ENCODE measurements at regions not wholly inside any gene's neighbourhood (a gene's known extent, or its start where the extent isn't known, plus 50 kb on each side); places are given as distances from the start of the nearest gene placed in this dataset.

- no peak overlapping the region for H3K9ac ChIP-seq (ENCODE audit: insufficient read depth, low read length)
- H3K4me1 ChIP-seq (ENCODE audit: control insufficient read depth, extremely low read depth, insufficient read depth, low read length): peaks cover 4% of the 10 kb centered on the region
- no peaks in the 10 kb centered on the region for H3K36me3 ChIP-seq (ENCODE audit: control insufficient read depth, insufficient read depth, low read length)
- H3K79me2 ChIP-seq (ENCODE audit: control insufficient read depth, insufficient read depth, low read length): no peaks in the 10 kb centered on the region
- H3K27ac ChIP-seq (ENCODE audit: insufficient read depth, low read length): no peak overlapping the region
- H4K20me1 ChIP-seq (ENCODE audit: control insufficient read depth, extremely low read depth, insufficient read depth, low read length): no peaks in the 10 kb centered on the region
- no peak overlapping the region for H3K4me3 ChIP-seq (replicated peaks in 1 of 4; ENCODE audit: control extremely low read depth in 1 of 4, insufficient read depth in 1 of 4, low read depth in 3 of 4, low read length in 4 of 4)
- peak overlapping the region; percentile 40 for H2AFZ ChIP-seq (ENCODE audit: low read length)
- H3K27me3 ChIP-seq (ENCODE audit: control insufficient read depth, insufficient read depth, low read length): no peaks in the 10 kb centered on the region
- no peaks in the 10 kb centered on the region for H3K9me3 ChIP-seq (ENCODE audit: control insufficient read depth, insufficient read depth, low read depth, low read length)
- DNase-seq (ENCODE audit: low read depth in 2 of 2): no peak
- TF ChIP-seq EZH2 (IDR thresholded peaks at IDR 0.05; ENCODE audit: low read length, missing control alignments): no peak
- TF ChIP-seq, protein P1, sequence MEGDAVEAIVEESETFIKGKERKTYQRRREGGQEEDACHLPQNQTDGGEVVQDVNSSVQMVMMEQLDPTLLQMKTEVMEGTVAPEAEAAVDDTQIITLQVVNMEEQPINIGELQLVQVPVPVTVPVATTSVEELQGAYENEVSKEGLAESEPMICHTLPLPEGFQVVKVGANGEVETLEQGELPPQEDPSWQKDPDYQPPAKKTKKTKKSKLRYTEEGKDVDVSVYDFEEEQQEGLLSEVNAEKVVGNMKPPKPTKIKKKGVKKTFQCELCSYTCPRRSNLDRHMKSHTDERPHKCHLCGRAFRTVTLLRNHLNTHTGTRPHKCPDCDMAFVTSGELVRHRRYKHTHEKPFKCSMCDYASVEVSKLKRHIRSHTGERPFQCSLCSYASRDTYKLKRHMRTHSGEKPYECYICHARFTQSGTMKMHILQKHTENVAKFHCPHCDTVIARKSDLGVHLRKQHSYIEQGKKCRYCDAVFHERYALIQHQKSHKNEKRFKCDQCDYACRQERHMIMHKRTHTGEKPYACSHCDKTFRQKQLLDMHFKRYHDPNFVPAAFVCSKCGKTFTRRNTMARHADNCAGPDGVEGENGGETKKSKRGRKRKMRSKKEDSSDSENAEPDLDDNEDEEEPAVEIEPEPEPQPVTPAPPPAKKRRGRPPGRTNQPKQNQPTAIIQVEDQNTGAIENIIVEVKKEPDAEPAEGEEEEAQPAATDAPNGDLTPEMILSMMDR (conservative IDR thresholded peaks at IDR 0.05 in 1 of 2, IDR thresholded peaks at IDR 0.05 in 1 of 2; ENCODE audit: low read depth in 1 of 2, low read length in 2 of 2): no peak
- H3K4me2 ChIP-seq (ENCODE audit: extremely low read depth, insufficient read depth, low read length): peak overlapping the region; percentile 23
Measured at GRCh38 chr3:150307311-150308036, 100.6 kb upstream of the TSC22D2 start.

GRCh38 chr3:150306906-150307305, 101.2 kb upstream of the TSC22D2 start:
- no peaks in the 10 kb centered on the region for H3K79me2 ChIP-seq (ENCODE audit: control insufficient read depth, insufficient read depth, low read length)
- H3K36me3 ChIP-seq (ENCODE audit: control insufficient read depth, insufficient read depth, low read length): no peaks in the 10 kb centered on the region
- no peak overlapping the region for H2AFZ ChIP-seq (ENCODE audit: low read length)
- DNase-seq (ENCODE audit: low read depth in 2 of 2): no peak
- no peak overlapping the region for H3K4me3 ChIP-seq (replicated peaks in 1 of 4; ENCODE audit: control extremely low read depth in 1 of 4, insufficient read depth in 1 of 4, low read depth in 3 of 4, low read length in 4 of 4)
- TF ChIP-seq, protein P1 (conservative IDR thresholded peaks at IDR 0.05 in 1 of 2, IDR thresholded peaks at IDR 0.05 in 1 of 2; ENCODE audit: low read depth in 1 of 2, low read length in 2 of 2): no peak
- no peak for TF ChIP-seq EZH2 (IDR thresholded peaks at IDR 0.05; ENCODE audit: low read length, missing control alignments)
- no peaks in the 10 kb centered on the region for H3K27me3 ChIP-seq (ENCODE audit: control insufficient read depth, insufficient read depth, low read length)
- H3K27ac ChIP-seq (ENCODE audit: insufficient read depth, low read length): no peak overlapping the region
- H3K4me2 ChIP-seq (ENCODE audit: extremely low read depth, insufficient read depth, low read length): no peak overlapping the region
- H3K4me1 ChIP-seq (ENCODE audit: control insufficient read depth, extremely low read depth, insufficient read depth, low read length): peaks cover 4% of the 10 kb centered on the region
- no peaks in the 10 kb centered on the region for H3K9me3 ChIP-seq (ENCODE audit: control insufficient read depth, insufficient read depth, low read depth, low read length)
- H3K9ac ChIP-seq (ENCODE audit: insufficient read depth, low read length): no peak overlapping the region
- no peaks in the 10 kb centered on the region for H4K20me1 ChIP-seq (ENCODE audit: control insufficient read depth, extremely low read depth, insufficient read depth, low read length)

DNA sequence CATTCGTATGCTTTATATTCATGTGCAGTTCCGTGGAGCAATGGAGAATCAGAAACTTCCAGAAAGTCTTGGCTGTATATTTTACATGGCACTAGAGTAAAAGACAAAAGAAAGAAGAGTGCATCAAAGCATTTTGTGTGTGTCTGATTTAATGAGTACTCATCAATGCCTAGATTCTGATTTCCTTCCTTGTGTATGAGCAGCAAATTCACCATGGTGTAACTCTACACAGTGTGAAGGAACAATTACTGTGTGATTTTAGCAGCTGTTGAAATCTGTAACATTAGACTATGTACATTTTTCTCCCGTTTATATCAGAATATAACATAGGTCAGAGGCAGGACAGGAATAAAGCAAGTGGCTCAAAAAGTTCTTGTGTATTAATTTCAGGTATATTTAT, 102.0 kb upstream of the TSC22D2 start:
- no peak for DNase-seq (ENCODE audit: low read depth in 2 of 2)
- TF ChIP-seq, protein P1 (conservative IDR thresholded peaks at IDR 0.05 in 1 of 2, IDR thresholded peaks at IDR 0.05 in 1 of 2; ENCODE audit: low read depth in 1 of 2, low read length in 2 of 2): no peak
- no peak for TF ChIP-seq EZH2 (IDR thresholded peaks at IDR 0.05; ENCODE audit: low read length, missing control alignments)
- Histone ChIP-seq H3K36me3 (ENCODE audit: control insufficient read depth, insufficient read depth, low read length) (no peaks in the 10 kb centered on the region), H3K79me2 (ENCODE audit: control insufficient read depth, insufficient read depth, low read length) (no peaks in the 10 kb centered on the region), H2AFZ (ENCODE audit: low read length) (no peak overlapping the region), H3K9ac (ENCODE audit: insufficient read depth, low read length) (no peak overlapping the region), H4K20me1 (ENCODE audit: control insufficient read depth, extremely low read depth, insufficient read depth, low read length) (no peaks in the 10 kb centered on the region), H3K9me3 (ENCODE audit: control insufficient read depth, insufficient read depth, low read depth, low read length) (no peaks in the 10 kb centered on the region), H3K27ac (ENCODE audit: insufficient read depth, low read length) (no peak overlapping the region), H3K4me3 (replicated peaks in 1 of 4; ENCODE audit: control extremely low read depth in 1 of 4, insufficient read depth in 1 of 4, low read depth in 3 of 4, low read length in 4 of 4) (no peak overlapping the region), H3K4me1 (ENCODE audit: control insufficient read depth, extremely low read depth, insufficient read depth, low read length) (peaks cover 8% of the 10 kb centered on the region), H3K27me3 (ENCODE audit: control insufficient read depth, insufficient read depth, low read length) (no peaks in the 10 kb centered on the region), H3K4me2 (ENCODE audit: extremely low read depth, insufficient read depth, low read length) (no peak overlapping the region)

Measured in fibroblast of lung (primary cell).